Upper lobe of right lung (tissue), 1 donor: ENCODE measurements at regions not wholly inside any gene's neighbourhood (a gene's known extent, or its start where the extent isn't known, plus 50 kb on each side); places are given as distances from the start of the nearest gene placed in this dataset.
"Not testable (repeated sequence)": the region's sequence is repeated elsewhere in the genome, so short reads cannot be mapped to it uniquely, and the experiment has no call there.

Experiments used
- ATAC-seq: fragments of 200-7000 bp; cut with Tn5 transposase; one replicate; pipeline ENCODE4 v1.9.1; 2020; ENCODE audit warnings: mild to moderate bottlenecking, moderate library complexity
- DNase-seq: peaks from one replicate; pipeline ENCODE4 v3.0.0-alpha.2; 2020
- H3K27ac ChIP-seq: fragments of 200-600 bp; one replicate; pipeline ENCODE4 v1.8.0; 2022
- H3K27me3 ChIP-seq: fragments of 200-600 bp; one replicate; pipeline ENCODE4 v1.8.0; 2022; ENCODE audit warnings: mild to moderate bottlenecking
- H3K36me3 ChIP-seq: fragments of 200-600 bp; one replicate; pipeline ENCODE4 v1.8.0; 2022
- H3K4me1 ChIP-seq: fragments of 200-600 bp; one replicate; pipeline ENCODE4 v1.8.0; 2022
- H3K4me3 ChIP-seq: fragments of 200-600 bp; one replicate; pipeline ENCODE4 v1.8.0; 2022; ENCODE audit warnings: mild to moderate bottlenecking
- H3K9me3 ChIP-seq: fragments of 200-600 bp; one replicate; pipeline ENCODE4 v1.8.0; 2022
- CTCF ChIP-seq: fragments of 200-600 bp; IDR thresholded peaks from one replicate; pipeline ENCODE4 v1.8.0; 2022; ENCODE audit warnings: antibody characterized with exemption
- intact Hi-C: fragments of 100-400 bp; cut with DNase I; formaldehyde crosslinking; loops from one replicate; pipeline ENCODE4 v1.11.0; 2022
- donor health status: DM: no; HTN: yes; CAD: no; lungs with severe emphysema.

GRCh38 chr7:20918156-20918555, 131.5 kb upstream of the SP8 start:
- no peak overlapping the region for H3K4me3 ChIP-seq
- no peak for DNase-seq
- intact Hi-C loops, result no loop called here
- H3K36me3 ChIP-seq, result no peaks in the 10 kb centered on the region
- no peaks in the 10 kb centered on the region for H3K4me1 ChIP-seq
- no peaks in the 10 kb centered on the region for H3K9me3 ChIP-seq
- H3K27ac ChIP-seq, result no peak overlapping the region
- no peak for TF ChIP-seq CTCF
- H3K27me3 ChIP-seq, result no peaks in the 10 kb centered on the region
- ATAC-seq, result no peak

DNA sequence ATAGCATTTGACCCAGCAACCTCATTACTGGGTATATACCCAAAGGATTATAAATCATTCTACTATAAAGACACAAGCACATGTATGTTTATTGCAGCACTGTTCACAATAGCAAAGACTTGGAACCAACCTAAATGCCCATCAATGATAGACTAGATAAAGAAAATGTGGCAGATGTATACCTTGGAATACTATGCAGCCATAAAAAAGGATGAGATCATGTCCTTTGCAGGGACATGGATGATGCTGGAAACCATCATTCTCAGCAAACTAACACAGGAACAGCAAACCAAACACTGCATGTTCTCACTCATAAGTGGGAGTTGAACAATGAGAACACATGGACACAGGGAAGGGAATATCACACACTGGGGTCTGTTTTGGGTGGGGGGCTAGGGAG, 140.5 kb upstream of the SP8 start:
- H3K9me3 ChIP-seq, H3K4me1 ChIP-seq, H3K36me3 ChIP-seq, ATAC-seq, H3K4me3 ChIP-seq, H3K27ac ChIP-seq, DNase-seq, intact Hi-C loops, H3K27me3 ChIP-seq: not testable (repeated sequence)

- intact Hi-C loops, result no loop called here
- Histone ChIP-seq H3K27ac (no peak overlapping the region), H3K4me3 (no peak overlapping the region), H3K36me3 (no peaks in the 10 kb centered on the region), H3K9me3 (no peaks in the 10 kb centered on the region), H3K27me3 (no peaks in the 10 kb centered on the region), H3K4me1 (no peaks in the 10 kb centered on the region)
- no peak for TF ChIP-seq CTCF
- no peak for DNase-seq
- no peak for ATAC-seq
Observed at GRCh38 chr7:20927976-20928375, 141.3 kb upstream of the SP8 start.

DNA sequence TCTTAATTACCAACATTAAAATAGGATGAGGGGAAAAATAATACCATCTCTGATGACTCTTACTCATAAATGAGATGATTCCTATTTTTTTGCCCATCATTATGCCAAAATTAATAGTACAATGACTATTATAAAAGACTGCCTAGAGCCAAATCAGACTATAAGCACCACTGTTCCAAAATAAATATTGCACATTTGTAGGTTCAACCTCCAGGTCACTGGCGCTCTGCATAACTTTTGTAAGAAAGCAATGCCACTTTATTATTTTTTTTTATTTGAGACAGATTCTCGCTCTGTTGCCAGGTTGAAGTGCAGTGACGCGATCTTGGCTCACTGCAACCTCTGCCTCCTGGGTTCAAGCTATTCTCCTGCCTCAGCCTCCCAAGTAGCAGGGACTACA, 142.5 kb upstream of the SP8 start:
- H3K9me3 ChIP-seq, result no peaks in the 10 kb centered on the region
- no peaks in the 10 kb centered on the region for H3K27me3 ChIP-seq
- no peak for TF ChIP-seq CTCF
- no peak overlapping the region for H3K4me3 ChIP-seq
- H3K36me3 ChIP-seq, result no peaks in the 10 kb centered on the region
- ATAC-seq (no peak), DNase-seq (no peak)
- no peaks in the 10 kb centered on the region for H3K4me1 ChIP-seq
- intact Hi-C loops, result no loop called here
- no peak overlapping the region for H3K27ac ChIP-seq

DNA sequence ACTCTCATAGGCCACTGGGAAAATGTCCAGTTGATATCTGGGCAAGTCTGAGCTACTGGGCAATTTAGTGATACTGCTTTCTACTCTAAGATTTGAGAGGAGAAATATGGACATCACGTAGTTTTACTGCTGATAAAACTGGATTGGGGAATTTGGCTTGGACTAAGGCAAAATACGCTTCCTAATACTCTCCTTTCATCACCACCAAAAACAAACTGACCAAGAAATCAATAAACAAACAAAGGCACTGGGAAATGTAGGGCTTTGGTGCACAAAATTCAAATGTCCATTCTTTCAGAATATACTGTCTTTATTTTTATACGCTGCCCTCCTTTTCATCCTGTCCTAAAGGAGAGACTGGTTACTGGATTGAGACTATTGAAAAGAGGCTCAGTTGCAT, 145.1 kb upstream of the SP8 start:
- Histone ChIP-seq H3K4me3 (no peak overlapping the region), H3K4me1 (no peaks in the 10 kb centered on the region), H3K27me3 (no peaks in the 10 kb centered on the region), H3K36me3 (no peaks in the 10 kb centered on the region), H3K9me3 (no peaks in the 10 kb centered on the region), H3K27ac (no peak overlapping the region)
- intact Hi-C loops, result no loop called here
- ATAC-seq (no peak), DNase-seq (no peak)
- no peak for TF ChIP-seq CTCF

DNA sequence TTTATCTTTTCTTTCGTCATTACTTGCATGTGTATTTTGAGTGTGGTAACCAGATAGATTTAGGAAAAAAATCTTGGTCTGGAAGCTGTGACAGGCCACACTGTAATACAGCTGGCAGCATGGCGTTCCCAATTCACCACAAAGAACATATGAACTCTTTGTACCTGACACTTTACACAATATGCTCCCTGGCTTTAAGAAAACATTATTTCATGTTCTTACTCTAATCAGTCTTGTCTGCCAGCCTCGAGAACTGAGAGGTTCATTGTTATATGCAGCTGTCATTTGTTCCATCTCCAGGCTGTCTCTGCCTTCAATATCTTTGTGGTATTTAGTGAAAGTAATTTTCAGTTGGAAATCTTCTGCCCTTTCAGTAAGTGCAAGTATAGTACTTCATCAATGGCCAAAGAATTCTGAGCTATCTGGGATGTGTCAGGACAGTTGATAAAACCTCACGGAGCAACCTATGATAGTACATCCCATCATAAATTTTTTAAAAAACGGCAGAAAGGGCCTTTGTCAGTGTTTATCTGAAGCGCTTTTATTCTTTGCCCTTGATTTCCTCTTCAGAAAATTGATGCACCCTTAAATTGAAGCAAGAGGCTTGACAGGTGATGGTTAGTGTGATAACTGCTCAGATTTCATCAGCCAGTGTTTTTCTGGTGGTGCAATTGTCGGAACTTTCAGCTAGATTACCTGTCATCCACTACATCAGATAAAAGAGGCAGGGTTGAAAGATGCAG, 146.3 kb upstream of the SP8 start:
- Histone ChIP-seq H3K4me3 (no peak overlapping the region), H3K27me3 (no peaks in the 10 kb centered on the region), H3K4me1 (no peaks in the 10 kb centered on the region), H3K9me3 (no peaks in the 10 kb centered on the region), H3K27ac (no peak overlapping the region), H3K36me3 (no peaks in the 10 kb centered on the region)
- TF ChIP-seq CTCF, result no peak
- ATAC-seq, result no peak
- DNase-seq, result no peak
- intact Hi-C loops, result no loop called here
